ENCODE measurements at regions not wholly inside any gene's neighbourhood (a gene's known extent, or its start where the extent isn't known, plus 50 kb on each side); places are given as distances from the start of the nearest gene placed in this dataset.

GRCh38 chr18:51941999-51942398, 398.0 kb upstream of the DCC start:
- DNase-seq, result no peak

DNA sequence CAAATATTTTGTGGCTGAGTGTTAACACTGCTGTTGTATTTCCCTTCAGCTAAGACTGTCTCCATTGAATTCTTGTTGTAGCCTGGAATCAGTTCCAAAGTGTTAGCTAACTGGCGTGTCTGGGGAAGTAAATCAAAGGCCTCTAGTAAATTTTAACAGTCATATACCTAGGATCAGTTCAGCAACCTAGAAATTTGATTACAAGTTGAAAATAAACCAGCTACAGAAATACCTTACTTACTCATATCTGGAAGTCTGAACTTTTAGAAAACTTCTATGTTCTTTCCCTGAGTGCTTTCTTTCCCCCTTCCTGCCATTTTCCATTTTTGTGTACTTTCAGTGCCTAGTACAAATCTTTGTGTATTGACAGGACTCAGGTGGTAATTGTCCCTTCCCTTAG, 396.7 kb upstream of the DCC start:
- DNase-seq, result no peak

GRCh38 chr18:51946946-51947345, 393.1 kb upstream of the DCC start:
- no peak for DNase-seq

DNA sequence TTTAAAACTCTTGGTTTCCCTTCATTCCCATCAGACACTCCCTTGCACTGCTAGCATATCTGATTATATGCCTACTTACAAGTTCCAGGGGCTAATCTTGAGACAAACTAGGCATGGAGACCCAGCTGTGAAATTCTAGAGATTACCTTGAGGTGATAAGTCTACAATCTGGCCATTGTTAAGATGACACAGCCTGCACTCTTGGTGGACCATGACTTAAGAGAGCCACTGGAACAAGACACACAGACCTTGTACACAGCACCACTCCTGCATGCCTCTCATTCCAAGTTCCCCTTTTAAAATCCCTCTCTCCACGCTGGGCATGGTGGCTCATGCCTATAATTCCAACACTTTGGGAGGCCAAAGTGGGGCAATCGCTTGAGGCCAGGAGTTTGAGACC, 387.2 kb upstream of the DCC start:
- no peak for DNase-seq

- no peak for DNase-seq
These were observed 386.5 kb upstream of the DCC start for GRCh38 chr18:51953521-51953920.

DNA sequence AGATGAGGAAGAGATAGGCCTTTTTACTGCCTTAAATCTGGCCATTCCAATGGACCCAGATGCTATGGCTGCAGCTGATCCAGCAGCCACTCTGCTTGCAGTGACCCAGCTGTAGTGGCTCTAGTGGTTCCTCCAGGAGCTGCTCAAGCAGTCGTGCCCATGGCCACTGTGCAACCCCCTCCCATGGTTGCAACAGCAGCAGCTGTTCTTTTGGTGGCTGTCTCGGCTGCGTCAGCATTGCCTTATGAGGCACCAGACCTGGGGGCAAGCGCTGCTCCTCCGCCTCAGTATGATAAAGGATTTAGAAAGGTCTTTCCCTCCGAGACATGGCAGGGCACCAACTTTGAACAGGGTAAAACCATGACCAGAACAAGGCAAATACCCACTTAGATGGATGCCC, 384.9 kb upstream of the DCC start:
- DNase-seq, result no peak

GRCh38 chr18:51957001-51957400, 383.0 kb upstream of the DCC start:
- no peak for DNase-seq

DNA sequence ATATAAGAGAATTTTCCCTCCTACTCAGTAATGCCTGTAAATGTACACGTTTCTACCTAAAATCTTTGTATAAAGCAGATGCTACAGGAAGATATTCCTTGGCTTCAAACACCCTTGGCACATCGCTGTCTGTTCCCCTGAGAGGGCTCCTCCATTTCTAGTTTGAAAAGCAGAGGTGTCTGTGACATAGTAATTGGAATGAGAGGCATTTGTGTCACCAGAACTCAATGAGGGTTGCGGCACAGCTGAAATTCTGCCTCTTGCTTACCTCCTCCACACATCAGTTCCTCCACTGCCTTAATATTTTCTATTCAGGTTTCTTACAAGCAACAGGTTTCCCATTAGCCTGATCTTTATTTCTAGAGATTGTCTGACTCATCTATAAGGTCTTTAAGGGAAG, 359.9 kb upstream of the DCC start:
- DNase-seq, result no peak

DNA sequence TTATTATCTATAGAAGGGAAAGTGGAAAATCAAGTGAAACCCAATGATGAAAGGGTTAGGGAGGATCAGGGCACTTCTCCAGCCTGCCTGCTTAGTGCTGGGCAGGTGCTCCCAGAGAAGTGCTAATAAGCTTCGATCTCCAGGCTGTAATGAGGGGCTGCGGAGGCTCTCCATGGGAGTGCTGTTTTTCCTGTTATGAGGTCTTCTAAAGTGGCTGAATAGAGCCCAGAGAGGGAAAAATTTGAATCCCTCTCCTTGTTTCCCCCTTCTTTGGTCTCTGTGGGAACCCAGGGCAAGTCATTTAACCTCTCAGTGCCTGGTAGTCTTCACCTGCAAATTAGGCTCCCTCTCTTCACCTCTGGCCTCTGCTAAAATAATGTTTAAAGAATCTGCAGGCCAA, 351.7 kb upstream of the DCC start:
- DNase-seq, result no peak

DNA sequence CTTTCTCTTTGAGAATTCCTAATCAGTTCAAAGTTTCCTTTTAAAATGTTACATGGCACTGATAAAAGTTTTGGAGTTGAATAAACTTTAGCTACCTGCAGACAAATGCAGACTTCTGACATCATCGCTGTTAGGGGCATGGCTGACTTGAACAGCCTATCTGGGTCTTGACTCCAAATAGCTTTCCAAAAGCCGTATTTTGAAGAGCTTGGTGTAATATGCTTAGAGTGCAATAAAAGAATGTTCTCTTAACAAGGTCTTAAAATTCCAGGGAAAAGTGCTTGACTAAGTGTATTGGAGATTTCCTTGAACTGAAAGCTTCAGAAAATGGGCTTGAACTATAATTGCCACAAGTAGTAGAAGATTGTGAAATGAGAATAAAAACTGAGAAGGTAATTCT, 342.9 kb upstream of the DCC start:
- DNase-seq, result no peak

GRCh38 chr18:51998066-51998465, 341.9 kb upstream of the DCC start:
- no peak for DNase-seq

DNA sequence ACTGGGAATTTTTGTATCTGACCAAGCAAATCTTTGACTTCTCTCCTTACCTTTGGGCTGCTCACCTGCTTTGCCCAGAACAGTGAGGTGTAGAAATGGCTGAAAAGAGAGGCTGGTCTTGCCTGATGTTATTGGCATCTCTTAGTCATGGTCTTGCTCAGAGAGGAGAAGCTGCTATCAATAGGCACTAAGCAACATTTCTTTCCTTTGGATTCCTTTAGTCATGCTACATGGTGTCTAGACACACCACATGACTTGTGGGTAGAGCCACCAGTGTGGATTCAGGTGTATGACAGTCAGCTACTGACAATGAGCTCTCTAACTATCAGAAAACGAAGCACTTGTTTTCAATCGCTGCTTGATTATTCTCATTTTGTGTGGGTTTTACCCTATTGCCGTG, 341.3 kb upstream of the DCC start:
- DNase-seq, result no peak

DNA sequence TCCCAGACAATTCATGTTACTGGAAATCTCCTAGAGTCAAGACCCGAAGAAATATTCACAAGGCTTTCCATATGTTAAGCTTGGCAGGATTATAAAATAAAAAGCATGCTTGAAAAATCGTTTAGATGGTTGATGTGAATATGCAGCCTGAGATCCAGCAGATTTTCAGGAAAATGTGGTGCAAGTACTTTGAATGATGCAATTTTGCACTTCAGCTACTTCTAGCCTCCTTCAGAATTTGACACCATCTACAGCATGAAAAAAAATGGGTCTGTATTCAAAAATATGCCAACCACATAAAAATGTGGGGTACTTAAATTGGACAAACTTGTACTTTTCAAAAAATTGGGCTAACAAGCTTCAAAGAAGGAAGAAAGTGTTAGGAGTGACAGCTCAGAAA, 340.6 kb upstream of the DCC start:
- no peak for DNase-seq

GRCh38 chr18:52000435-52000834, 339.6 kb upstream of the DCC start:
- DNase-seq, result no peak

- no peak for DNase-seq
These were observed 338.9 kb upstream of the DCC start for GRCh38 chr18:52001106-52001505.

DNA sequence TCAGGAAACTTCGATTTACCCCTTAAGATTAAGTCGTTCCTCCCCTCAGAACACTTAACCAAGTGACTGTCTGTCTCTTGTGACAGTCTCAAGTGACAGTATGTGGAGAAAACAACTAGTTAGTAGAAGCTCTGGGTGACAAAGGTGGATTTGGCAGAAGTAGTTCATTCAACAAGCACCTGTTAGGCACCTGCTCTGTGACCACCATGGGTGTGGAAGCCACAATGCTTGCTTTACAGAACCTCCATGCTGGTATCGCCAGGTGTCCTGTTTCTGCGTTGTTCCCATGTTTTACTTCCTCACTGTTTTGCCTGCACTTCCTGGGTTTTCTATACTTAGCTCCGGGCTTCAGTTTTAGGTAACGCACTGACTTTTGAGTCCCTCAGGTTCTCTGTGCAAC, 337.4 kb upstream of the DCC start:
- no peak for DNase-seq

DNA sequence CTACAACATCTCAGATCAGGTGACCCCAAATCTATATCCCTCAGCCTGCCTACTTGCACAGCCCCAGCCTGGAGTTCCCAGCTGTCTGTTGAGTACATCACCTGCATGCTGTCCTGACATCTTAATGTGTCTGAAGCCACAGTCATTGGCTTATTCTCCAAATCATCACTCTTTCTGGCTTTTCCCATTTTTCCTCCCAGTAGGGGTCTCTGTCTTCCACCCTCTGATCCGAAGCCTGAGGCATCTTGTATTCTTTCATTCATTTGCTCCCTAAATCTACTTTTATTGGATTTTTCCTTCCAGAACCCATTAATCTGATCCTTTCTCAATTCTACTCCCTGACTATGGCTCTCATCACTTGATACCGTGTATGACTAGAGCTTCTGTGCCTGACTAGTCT, 332.9 kb upstream of the DCC start:
- no peak for DNase-seq

DNA sequence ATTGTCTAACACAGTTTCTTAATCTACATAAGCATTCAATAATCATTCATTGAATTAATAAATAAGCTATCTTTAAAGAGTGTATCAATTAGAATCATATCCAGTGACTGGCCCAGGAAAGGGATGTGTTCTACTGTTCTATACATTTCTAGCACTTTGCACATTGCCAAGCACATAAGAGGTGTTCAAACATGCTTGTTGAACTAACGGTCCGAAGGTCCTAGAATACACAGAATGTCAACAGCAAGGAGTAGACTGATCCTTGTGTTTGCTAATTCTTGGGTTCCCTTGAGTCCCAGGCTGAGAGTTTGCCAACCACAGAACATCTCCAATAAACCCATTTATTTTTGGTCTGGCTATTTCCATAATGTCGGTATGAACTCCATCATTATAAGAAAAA, 331.7 kb upstream of the DCC start:
- DNase-seq, result no peak

DNA sequence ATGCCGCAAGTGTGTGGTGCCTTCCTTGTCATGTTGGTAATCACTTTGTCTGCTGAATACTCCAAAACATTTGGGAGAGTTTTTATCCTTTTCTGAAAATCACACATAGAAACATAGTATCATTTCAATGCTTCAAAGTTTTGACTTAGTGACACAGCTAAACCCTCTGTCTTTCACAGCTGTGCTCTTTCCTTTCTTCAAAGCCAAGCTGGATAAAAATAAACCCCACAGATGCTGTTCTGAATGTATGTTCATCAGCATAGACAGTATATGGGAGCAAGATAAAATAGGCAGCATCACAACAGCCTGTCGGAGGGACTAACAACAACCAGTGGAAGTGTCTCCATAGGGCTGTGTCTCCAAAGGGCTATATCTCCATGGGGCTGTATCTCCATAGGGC, 331.3 kb upstream of the DCC start:
- DNase-seq, result no peak

GRCh38 chr18:52009958-52010357, 330.0 kb upstream of the DCC start:
- DNase-seq, result no peak

GRCh38 chr18:52045946-52046675, 293.9 kb upstream of the DCC start:
- no peak for DNase-seq

GRCh38 chr18:52046842-52047241, 293.2 kb upstream of the DCC start:
- no peak for DNase-seq

DNA sequence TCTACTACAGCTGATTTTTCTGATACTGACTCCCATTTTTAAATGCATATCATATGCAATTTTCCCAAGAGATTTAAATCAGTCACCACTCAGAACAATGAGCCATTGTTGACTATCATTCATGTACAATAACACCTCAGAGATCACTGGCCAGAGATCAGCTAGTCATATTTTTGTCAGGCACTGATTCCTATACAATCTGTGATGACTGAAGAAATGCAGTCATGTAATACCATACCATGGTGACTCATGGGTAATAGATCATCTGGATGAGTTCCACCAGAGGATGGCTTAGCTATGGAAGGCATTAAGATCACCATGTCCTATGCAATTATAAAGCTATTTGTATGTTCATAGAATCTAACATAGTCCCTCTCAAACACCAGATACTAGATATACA, 285.7 kb upstream of the DCC start:
- DNase-seq, result no peak

DNA sequence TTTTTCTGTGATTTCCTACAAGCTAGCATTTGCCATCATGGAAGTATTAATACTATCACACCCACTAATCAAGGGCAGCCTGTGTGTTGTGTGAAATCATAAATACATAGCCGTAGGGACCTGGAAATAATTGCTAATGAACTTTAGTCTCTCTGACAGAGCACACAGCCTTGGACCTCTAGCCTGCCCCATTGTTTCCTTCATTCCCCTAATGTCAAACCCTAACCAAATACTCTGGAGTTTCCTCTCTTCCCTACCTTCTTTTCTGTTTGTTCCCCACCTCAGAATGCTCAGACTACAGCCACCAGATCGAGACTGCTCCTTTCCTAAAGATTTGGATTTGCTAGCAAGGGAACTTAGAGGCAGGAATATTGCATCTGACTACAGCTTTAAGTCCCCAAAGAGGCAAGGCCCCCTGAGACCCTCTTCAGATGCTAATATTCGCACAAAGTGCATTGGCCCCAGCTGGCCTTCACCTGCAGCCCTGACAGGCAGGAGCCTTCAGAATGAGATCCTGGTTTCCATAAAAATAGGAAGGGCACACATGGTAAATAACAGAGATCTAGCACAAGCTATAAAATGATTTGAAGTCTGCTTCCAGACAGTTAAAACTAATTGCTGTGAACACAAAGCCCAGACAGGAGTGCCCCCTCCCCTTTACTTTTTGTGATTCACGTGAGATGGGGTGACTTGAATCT, 279.2 kb upstream of the DCC start:
- no peak for DNase-seq

- no peak for DNase-seq
These were observed 276.1 kb upstream of the DCC start for GRCh38 chr18:52063923-52064322.

Measured in right kidney (tissue), 1 donor.